GM21381 (cell line): ENCODE measurements at regions not wholly inside any gene's neighbourhood (a gene's known extent, or its start where the extent isn't known, plus 50 kb on each side); places are given as distances from the start of the nearest gene placed in this dataset.
"Not testable (repeated sequence)": the region's sequence is repeated elsewhere in the genome, so short reads cannot be mapped to it uniquely, and the experiment has no call there.

ENCODE experiments used
- ATAC-seq: cut with Tn5 transposase; IDR thresholded peaks from one replicate; pipeline ENCODE4 v1.9.1; 2021; ENCODE audit warnings: mild to moderate bottlenecking, moderate library complexity; ENCODE audit not compliant: unreplicated experiment

DNA sequence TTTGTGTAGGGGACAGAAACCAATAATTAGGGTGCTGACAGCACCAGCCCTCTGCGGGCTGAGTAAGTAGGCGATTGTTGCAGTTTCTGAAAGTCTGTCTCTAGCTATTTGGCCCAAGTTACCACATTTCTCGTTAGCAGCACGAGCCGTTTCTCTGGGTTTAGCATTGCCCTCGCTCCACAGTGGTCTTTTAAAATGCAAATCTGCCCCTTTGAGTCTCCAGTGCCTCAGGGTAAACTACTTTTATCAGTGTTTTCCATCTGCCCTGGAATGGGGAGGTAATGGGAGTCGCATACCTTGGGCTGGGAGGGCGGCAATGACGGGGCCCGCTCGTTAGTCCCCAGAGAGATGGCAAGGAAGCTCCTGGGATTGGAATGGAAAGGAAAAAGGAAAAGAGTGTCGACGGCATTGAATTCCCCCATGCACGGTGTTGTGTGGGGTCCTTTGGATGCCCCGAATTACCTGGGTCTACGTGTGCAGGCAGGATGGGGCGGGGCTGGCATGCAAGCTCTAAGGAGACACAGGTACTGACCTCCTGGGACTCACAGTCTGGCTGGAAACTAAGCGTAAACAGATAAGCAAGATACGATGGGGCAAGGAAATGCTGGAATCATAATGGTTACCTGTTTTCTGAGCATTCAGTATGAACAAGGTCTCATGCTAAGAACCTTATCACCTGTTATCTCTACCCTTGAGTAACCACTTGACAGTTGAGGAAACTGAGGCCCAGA, 131.8 kb upstream of the MAP1LC3B2 start:
- no peak for ATAC-seq

GRCh38 chr12:116429826-116430360, 129.3 kb upstream of the MAP1LC3B2 start:
- ATAC-seq, result no peak

- no peak for ATAC-seq
Observed at GRCh38 chr12:116430911-116431565, 128.1 kb upstream of the MAP1LC3B2 start.

DNA sequence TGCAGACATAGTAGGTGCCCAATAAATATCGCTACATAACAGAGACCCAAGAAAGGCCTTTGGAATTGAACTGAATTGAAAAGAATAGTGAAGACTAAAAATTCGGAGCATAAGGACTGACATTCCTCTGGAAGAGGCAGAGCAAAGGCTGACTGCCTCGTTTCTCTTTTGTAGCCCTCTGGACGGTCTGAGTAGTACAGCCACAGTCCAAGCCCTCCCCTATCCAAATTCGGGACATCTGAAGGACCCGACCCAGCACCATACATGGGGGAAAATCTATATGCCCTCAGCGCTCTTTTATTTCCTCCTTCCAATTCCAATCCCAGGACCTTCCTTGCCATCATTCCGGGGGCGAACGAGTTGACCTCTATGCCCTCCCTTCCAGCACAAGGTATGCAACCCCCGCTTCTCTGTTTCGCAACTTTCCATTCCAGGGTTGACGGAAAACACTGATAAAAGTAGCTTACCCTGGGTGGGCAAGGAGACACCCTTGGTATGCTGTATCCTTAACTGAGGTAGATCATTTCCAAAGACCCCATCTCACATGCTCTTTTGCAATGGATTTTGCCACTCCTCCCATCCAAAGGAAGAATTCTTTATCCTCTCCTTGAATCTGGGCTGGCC, 127.4 kb upstream of the MAP1LC3B2 start:
- no peak for ATAC-seq

DNA sequence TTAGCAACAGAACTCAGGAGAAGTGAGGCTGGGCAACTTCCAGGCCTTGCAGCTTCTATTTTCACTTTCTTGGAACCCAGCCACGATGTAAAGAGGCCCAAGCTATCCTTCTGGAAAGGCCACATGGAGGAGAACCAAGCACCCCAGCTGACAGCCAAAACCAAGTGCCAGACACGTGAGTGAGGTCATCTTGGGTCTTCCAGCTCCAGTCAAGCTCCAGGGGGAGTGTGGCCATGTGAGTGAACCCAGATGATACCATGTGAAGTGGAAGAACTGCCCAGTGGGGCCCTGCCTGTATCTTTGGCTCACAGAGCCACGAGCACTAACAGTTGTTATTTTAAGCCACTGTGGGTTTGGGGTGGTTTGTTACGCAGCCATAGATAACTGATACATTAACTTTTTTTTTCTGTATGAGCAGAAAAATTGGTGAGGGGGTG, 126.8 kb upstream of the MAP1LC3B2 start:
- ATAC-seq, result no peak

DNA sequence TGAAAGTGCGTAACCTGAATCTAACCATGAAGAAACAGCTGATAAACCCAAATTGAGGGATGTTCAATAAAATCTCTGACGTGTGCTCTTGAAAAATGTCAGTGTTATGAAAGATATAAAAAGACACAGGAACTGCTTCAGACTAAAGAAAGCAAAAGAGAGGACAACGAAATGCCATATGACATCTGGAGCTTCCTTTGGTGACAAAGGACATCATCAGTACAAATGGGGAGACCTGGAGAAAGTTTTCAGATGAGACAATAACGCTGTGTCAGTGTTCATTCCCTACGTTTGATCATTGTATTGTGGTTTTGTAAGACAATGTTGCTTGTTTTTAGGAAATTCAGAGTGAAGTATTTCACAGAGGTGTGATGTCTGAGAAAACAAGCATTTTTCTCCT, 125.9 kb upstream of the MAP1LC3B2 start:
- ATAC-seq, result no peak

GRCh38 chr12:116434155-116435011, 124.8 kb upstream of the MAP1LC3B2 start:
- ATAC-seq, result no peak

GRCh38 chr12:116435984-116436383, 123.2 kb upstream of the MAP1LC3B2 start:
- no peak for ATAC-seq

- ATAC-seq, result no peak
Observed at GRCh38 chr12:116436561-116437249, 122.5 kb upstream of the MAP1LC3B2 start.

- ATAC-seq, result no peak
Observed at GRCh38 chr12:116441292-116441691, 117.9 kb upstream of the MAP1LC3B2 start.

GRCh38 chr12:116442304-116442703, 116.9 kb upstream of the MAP1LC3B2 start:
- ATAC-seq, result no peak

DNA sequence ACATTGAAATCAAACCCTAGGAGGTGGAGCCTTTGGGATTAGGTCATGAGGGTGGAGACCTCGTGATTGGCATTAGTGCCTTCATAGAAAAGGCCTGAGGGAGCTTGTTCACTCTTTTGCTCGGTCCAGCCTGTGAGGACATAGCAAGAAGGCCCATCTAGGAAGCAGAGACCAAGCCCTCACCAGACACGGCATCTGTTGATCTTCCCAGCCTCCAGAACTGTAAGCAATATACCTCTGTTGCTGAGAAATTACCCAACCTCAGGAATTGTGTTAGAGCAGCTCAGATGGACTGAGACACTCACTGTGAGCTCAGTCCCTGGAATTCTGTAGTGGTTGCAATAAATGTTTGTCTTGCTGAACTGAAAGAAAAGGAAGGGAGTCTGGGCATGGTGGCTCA, 116.2 kb upstream of the MAP1LC3B2 start:
- no peak for ATAC-seq

- no peak for ATAC-seq
Observed at GRCh38 chr12:116443821-116444589, 115.2 kb upstream of the MAP1LC3B2 start.

- no peak for ATAC-seq
Observed at GRCh38 chr12:116444590-116444943, 114.6 kb upstream of the MAP1LC3B2 start.

GRCh38 chr12:116448165-116448739, 110.9 kb upstream of the MAP1LC3B2 start:
- no peak for ATAC-seq

DNA sequence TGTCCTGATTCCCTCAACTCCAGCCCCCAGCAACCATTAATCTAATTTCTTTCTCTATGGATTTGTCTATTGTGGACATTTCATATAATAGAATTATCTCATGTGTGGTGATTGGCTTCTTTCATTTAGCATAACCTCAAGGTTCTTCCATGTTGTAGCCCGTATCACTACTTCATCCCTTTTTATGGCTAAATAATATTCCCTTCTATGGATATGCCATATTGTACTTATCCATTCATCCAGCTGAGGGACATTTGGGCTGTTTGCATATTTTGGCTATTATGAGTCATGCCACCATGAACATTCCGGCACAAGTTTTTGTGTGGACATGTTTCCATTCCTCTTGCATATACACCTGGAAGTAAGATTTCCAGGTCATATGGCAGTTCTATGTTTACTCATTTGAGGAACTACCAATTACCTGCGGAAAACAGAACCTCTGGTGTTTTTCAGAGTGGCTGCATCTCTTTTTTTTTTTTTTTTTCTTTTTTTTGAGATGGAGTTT, 108.7 kb upstream of the MAP1LC3B2 start:
- ATAC-seq, result no peak

GRCh38 chr12:116452975-116453374, 106.2 kb upstream of the MAP1LC3B2 start:
- ATAC-seq, result not testable (repeated sequence)

DNA sequence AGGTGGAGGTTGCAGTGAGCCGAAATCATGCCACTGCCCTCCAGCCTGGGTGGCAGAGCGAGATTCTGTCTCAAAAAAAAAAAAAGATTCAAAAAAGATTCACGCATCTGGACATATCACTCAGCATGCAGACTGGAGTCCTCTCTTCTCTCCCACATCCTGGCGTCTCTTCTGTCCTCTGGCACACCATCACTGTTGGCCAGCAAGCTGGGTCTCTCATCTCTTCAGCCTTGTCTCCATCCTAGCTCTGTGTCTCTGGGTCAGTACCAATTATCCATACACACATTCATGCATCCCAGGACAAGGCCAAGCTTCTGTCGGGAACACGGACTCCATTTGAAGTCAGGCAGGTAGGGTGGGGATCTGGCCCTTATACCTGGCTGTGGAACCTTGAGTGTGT, 105.5 kb upstream of the MAP1LC3B2 start:
- no peak for ATAC-seq

DNA sequence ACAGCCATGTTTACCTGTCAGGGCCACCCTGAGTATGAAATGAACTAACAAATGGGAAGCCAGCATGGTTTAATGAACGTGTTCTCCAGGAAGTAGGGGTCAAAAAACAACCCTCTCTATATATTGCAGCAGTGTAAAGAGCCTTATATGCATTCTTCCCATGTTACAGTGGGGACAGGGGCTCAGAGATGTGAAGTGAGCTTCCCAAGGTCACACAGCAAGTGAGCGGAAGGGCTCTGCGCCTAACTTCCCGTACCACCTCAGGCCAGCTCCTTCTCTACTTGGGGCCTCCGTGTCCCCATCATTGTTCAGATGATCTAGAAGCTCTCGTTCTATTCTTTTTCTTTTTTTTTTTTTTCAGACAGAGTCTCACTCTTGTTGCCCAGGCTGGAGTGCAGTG, 105.1 kb upstream of the MAP1LC3B2 start:
- no peak for ATAC-seq
